ENCODE measurements at regions not wholly inside any gene's neighbourhood (a gene's known extent, or its start where the extent isn't known, plus 50 kb on each side); places are given as distances from the start of the nearest gene placed in this dataset.

GRCh38 chr7:145382762-145383161 lies 546.9 kb upstream of the TPK1 start:
- POLR2A ChIA-PET: no interaction called here
- intact Hi-C loops (cut with micrococcal nuclease): no loop called here
- RAD21 ChIA-PET (ENCODE audit: low non-redundant PET in 1 of 2, low total read pairs in 2 of 2, uncharacterized antibody in 2 of 2, unreplicated experiment in 2 of 2): no interaction called here
- no peaks in the 10 kb centered on the region for H3K9me2 ChIP-seq (ENCODE audit: insufficient read depth)
- ATAC-seq (no peak), DNase-seq (ENCODE audit: low read depth, low spot score) (no peak)
- H2AFZ ChIP-seq (ENCODE audit: low read depth, low read length, poor library complexity, severe bottlenecking): no peak overlapping the region
- no peak overlapping the region for H3K9ac ChIP-seq (ENCODE audit: low read length)
- H3K4me1 ChIP-seq (ENCODE audit: control insufficient read depth in 1 of 2, insufficient read depth in 2 of 2, low read length in 2 of 2): no peaks in the 10 kb centered on the region
- H3K36me3 ChIP-seq (ENCODE audit: control insufficient read depth in 1 of 2, insufficient read depth in 2 of 2, low read length in 2 of 2): no peaks in the 10 kb centered on the region
- no peak overlapping the region for H3K4me3 ChIP-seq (replicated peaks in 1 of 2; ENCODE audit: low read depth in 1 of 2, low read length in 2 of 2)
- H3K79me2 ChIP-seq (ENCODE audit: insufficient read depth, low read length): no peaks in the 10 kb centered on the region
- no TSS peak for BruUV-seq (replicated peaks)
- H3K27me3 ChIP-seq (ENCODE audit: insufficient read depth, low read length): no peaks in the 10 kb centered on the region
- no peak overlapping the region for H3K27ac ChIP-seq (ENCODE audit: low read depth, low read length)
- no peaks in the 10 kb centered on the region for H4K20me1 ChIP-seq (ENCODE audit: insufficient read depth)
- peaks cover under 1 to 12% of the 10 kb centered on the region in 2 experiments; a peak in 1 of 4 replicates for H3K9me3 ChIP-seq (ENCODE audit: control insufficient read depth in 1 of 2, insufficient read depth in 1 of 2, low read depth in 1 of 2, low read length in 2 of 2)
- TF ChIP-seq POLR2AphosphoS5 (IDR thresholded peaks at IDR 0.05; ENCODE audit: low read depth, low read length) (no peak), JUND (IDR thresholded peaks at IDR 0.05) (no peak), SIN3A (IDR thresholded peaks at IDR 0.05; ENCODE audit: low read depth) (no peak), ZBTB33 (IDR thresholded peaks at IDR 0.05; ENCODE audit: extremely low read depth, insufficient replicate concordance, low read length) (no peak), MAX (IDR thresholded peaks at IDR 0.05) (no peak), SRF (IDR thresholded peaks at IDR 0.05; ENCODE audit: low read depth) (no peak)
- H3K4me2 ChIP-seq (ENCODE audit: low read length): no peak overlapping the region
- CTCF ChIA-PET: no interaction called here

- DNase-seq (ENCODE audit: low read depth, low spot score) (no peak), ATAC-seq (no peak)
- Histone ChIP-seq H3K9me2 (ENCODE audit: insufficient read depth) (no peaks in the 10 kb centered on the region), H2AFZ (ENCODE audit: low read depth, low read length, poor library complexity, severe bottlenecking) (no peak overlapping the region), H3K79me2 (ENCODE audit: insufficient read depth, low read length) (no peaks in the 10 kb centered on the region), H3K4me1 (ENCODE audit: control insufficient read depth in 1 of 2, insufficient read depth in 2 of 2, low read length in 2 of 2) (no peaks in the 10 kb centered on the region), H3K4me3 (replicated peaks in 1 of 2; ENCODE audit: low read depth in 1 of 2, low read length in 2 of 2) (no peak overlapping the region), H3K4me2 (ENCODE audit: low read length) (no peak overlapping the region), H3K27me3 (ENCODE audit: insufficient read depth, low read length) (no peaks in the 10 kb centered on the region), H3K9ac (ENCODE audit: low read length) (no peak overlapping the region), H3K9me3 (ENCODE audit: control insufficient read depth in 1 of 2, insufficient read depth in 1 of 2, low read depth in 1 of 2, low read length in 2 of 2) (peaks cover 7% of the 10 kb centered on the region in 2 experiments; a peak in 1 of 4 replicates), H4K20me1 (ENCODE audit: insufficient read depth) (no peaks in the 10 kb centered on the region), H3K36me3 (ENCODE audit: control insufficient read depth in 1 of 2, insufficient read depth in 2 of 2, low read length in 2 of 2) (no peaks in the 10 kb centered on the region), H3K27ac (ENCODE audit: low read depth, low read length) (no peak overlapping the region)
- intact Hi-C loops (cut with micrococcal nuclease): no loop called here
- POLR2A ChIA-PET: no interaction called here
- no peak for TF ChIP-seq ZNF274 (IDR thresholded peaks at IDR 0.05; ENCODE audit: low read depth, low read length)
- no peak for TF ChIP-seq SIN3A (IDR thresholded peaks at IDR 0.05; ENCODE audit: low read depth)
- TF ChIP-seq RAD21 (IDR thresholded peaks at IDR 0.05; ENCODE audit: low read depth): no peak
- no peak for TF ChIP-seq YY1 (IDR thresholded peaks at IDR 0.05; ENCODE audit: extremely low read depth, insufficient replicate concordance, low read depth, low read length)
- no peak for TF ChIP-seq SP1 (IDR thresholded peaks at IDR 0.05; ENCODE audit: low read depth)
- TF ChIP-seq EZH2phosphoT487 (IDR thresholded peaks at IDR 0.05; ENCODE audit: borderline replicate concordance): no peak
- no TSS peak for BruUV-seq (replicated peaks)
- RAD21 ChIA-PET (ENCODE audit: low non-redundant PET in 1 of 2, low total read pairs in 2 of 2, uncharacterized antibody in 2 of 2, unreplicated experiment in 2 of 2): no interaction called here
- CTCF ChIA-PET: no interaction called here
Measured at GRCh38 chr7:145378197-145378596, 542.3 kb upstream of the TPK1 start.

Data from HCT116 (cell line).